GM06990 (cell line): ENCODE measurements at regions not wholly inside any gene's neighbourhood (a gene's known extent, or its start where the extent isn't known, plus 50 kb on each side); places are given as distances from the start of the nearest gene placed in this dataset.
"Not testable (repeated sequence)": the region's sequence is repeated elsewhere in the genome, so short reads cannot be mapped to it uniquely, and the experiment has no call there.

Experiments
- DNase-seq: peaks from one replicate; pipeline ENCODE4 v3.0.0-alpha.2; 2011; ENCODE audit not compliant: insufficient read length; ENCODE audit errors: extremely low read depth
- H3K27me3 ChIP-seq: replicated peaks from 2 replicates; pipeline ENCODE4 v1.6.0; 2011; ENCODE audit warnings: low read length; ENCODE audit not compliant: control insufficient read depth, insufficient read depth
- H3K36me3 ChIP-seq: 2 replicates; pipeline ENCODE4 v1.5.1; 2011; ENCODE audit warnings: low read length; ENCODE audit not compliant: control insufficient read depth, insufficient read depth
- H3K4me3 ChIP-seq: replicated peaks from 2 replicates; pipeline ENCODE4 v1.5.1; 2011; ENCODE audit warnings: low read depth, mild to moderate bottlenecking, control low read depth, low read length
- CTCF ChIP-seq: IDR thresholded peaks from 2 replicates; pipeline ENCODE4 v1.5.1; 2011; ENCODE audit warnings: low read length, control low read depth, mild to moderate bottlenecking, inconsistent platforms; ENCODE audit not compliant: insufficient read depth, poor library complexity, severe bottlenecking

DNA sequence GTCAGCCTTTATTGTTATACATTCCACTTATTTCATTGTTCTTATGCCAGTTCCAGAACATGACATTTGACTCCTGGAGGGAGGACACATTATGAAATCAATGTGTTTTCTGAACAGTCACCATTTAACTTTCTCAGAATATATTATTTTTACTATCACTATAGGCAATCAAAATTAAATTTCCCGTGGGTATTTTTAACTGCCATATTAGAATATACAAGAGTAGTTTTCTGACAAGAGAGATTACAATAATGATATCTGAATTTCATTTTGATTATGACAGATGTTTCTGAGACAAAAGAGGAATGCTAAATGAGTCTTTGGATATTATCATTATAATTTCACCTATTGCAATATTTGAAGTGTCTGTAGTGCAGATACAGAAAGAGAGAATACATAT lies 64.4 kb upstream of the FSIP2 start:
- DNase-seq: no peak
- Histone ChIP-seq H3K36me3 (no peaks in the 10 kb centered on the region), H3K27me3 (no peaks in the 10 kb centered on the region), H3K4me3 (no peak overlapping the region)
- no peak for TF ChIP-seq CTCF

- no peaks in the 10 kb centered on the region for H3K36me3 ChIP-seq
- TF ChIP-seq CTCF: no peak
- H3K4me3 ChIP-seq: no peak overlapping the region
- H3K27me3 ChIP-seq: no peaks in the 10 kb centered on the region
- no peak for DNase-seq
These were observed 62.3 kb upstream of the FSIP2 start for GRCh38 chr2:185676316-185676715.

GRCh38 chr2:185687001-185687400 lies 51.6 kb upstream of the FSIP2 start:
- not testable (repeated sequence) for H3K4me3 ChIP-seq

GRCh38 chr2:185687967-185688366 lies 50.6 kb upstream of the FSIP2 start:
- H3K4me3 ChIP-seq: no peak overlapping the region
- DNase-seq: no peak
- H3K36me3 ChIP-seq: no peaks in the 10 kb centered on the region
- no peak for TF ChIP-seq CTCF
- no peaks in the 10 kb centered on the region for H3K27me3 ChIP-seq

More at GRCh38 chr2:185687001-185687400, 51.6 kb upstream of the FSIP2 start:
- DNase-seq, H3K36me3 ChIP-seq, H3K27me3 ChIP-seq: not testable (repeated sequence)
